ENCODE measurements at regions not wholly inside any gene's neighbourhood (a gene's known extent, or its start where the extent isn't known, plus 50 kb on each side); places are given as distances from the start of the nearest gene placed in this dataset.

GRCh38 chr2:78576409-78576808, 449.1 kb upstream of the REG3G start:
- no peak for ATAC-seq (ENCODE audit: insufficient number of reproducible peaks, low FRiP score, low read depth)
- Histone ChIP-seq H3K27ac (no peak overlapping the region), H3K36me3 (no peaks in the 10 kb centered on the region), H3K27me3 (replicated peaks; ENCODE audit: insufficient read depth) (no peaks in the 10 kb centered on the region), H3K4me1 (ENCODE audit: control insufficient read depth in 1 of 2, low read depth in 2 of 2) (no peaks in the 10 kb centered on the region), H3K9me3 (no peaks in the 10 kb centered on the region), H3K4me3 (no peak overlapping the region)
- no peak for DNase-seq (ENCODE audit: low spot score)
- TF ChIP-seq CTCF (IDR thresholded peaks at IDR 0.05): no peak

GRCh38 chr2:78585871-78586270, 439.6 kb upstream of the REG3G start:
- no peaks in the 10 kb centered on the region for H3K4me1 ChIP-seq (ENCODE audit: control insufficient read depth in 1 of 2, low read depth in 2 of 2)
- no peak for TF ChIP-seq CTCF (IDR thresholded peaks at IDR 0.05)

GRCh38 chr2:78586316-78586715, 439.2 kb upstream of the REG3G start:
- no peak for DNase-seq (ENCODE audit: low spot score)

More at GRCh38 chr2:78585871-78586270, 439.6 kb upstream of the REG3G start:
- DNase-seq (ENCODE audit: low spot score) (no peak), ATAC-seq (ENCODE audit: insufficient number of reproducible peaks, low FRiP score, low read depth) (no peak)
- no peaks in the 10 kb centered on the region for H3K36me3 ChIP-seq
- no peaks in the 10 kb centered on the region for H3K9me3 ChIP-seq
- no peak overlapping the region for H3K4me3 ChIP-seq
- H3K27ac ChIP-seq: no peak overlapping the region
- H3K27me3 ChIP-seq (replicated peaks; ENCODE audit: insufficient read depth): no peaks in the 10 kb centered on the region

GRCh38 chr2:78589871-78590270, 435.6 kb upstream of the REG3G start:
- Histone ChIP-seq H3K4me3 (no peak overlapping the region), H3K27me3 (replicated peaks; ENCODE audit: insufficient read depth) (no peaks in the 10 kb centered on the region), H3K36me3 (no peaks in the 10 kb centered on the region)

More at GRCh38 chr2:78586316-78586715, 439.2 kb upstream of the REG3G start:
- Histone ChIP-seq H3K27ac (no peak overlapping the region), H3K9me3 (no peaks in the 10 kb centered on the region), H3K27me3 (replicated peaks; ENCODE audit: insufficient read depth) (no peaks in the 10 kb centered on the region), H3K4me1 (ENCODE audit: control insufficient read depth in 1 of 2, low read depth in 2 of 2) (no peaks in the 10 kb centered on the region), H3K4me3 (no peak overlapping the region), H3K36me3 (no peaks in the 10 kb centered on the region)
- no peak for TF ChIP-seq CTCF (IDR thresholded peaks at IDR 0.05)
- ATAC-seq (ENCODE audit: insufficient number of reproducible peaks, low FRiP score, low read depth): no peak

GRCh38 chr2:78592491-78592890, 433.0 kb upstream of the REG3G start:
- no peaks in the 10 kb centered on the region for H3K36me3 ChIP-seq
- H3K4me1 ChIP-seq (ENCODE audit: control insufficient read depth in 1 of 2, low read depth in 2 of 2): no peaks in the 10 kb centered on the region
- TF ChIP-seq CTCF (IDR thresholded peaks at IDR 0.05): no peak

More at GRCh38 chr2:78589871-78590270, 435.6 kb upstream of the REG3G start:
- no peak for DNase-seq (ENCODE audit: low spot score)
- H3K27ac ChIP-seq: no peak overlapping the region
- no peak for ATAC-seq (ENCODE audit: insufficient number of reproducible peaks, low FRiP score, low read depth)
- H3K4me1 ChIP-seq (ENCODE audit: control insufficient read depth in 1 of 2, low read depth in 2 of 2): no peaks in the 10 kb centered on the region
- TF ChIP-seq CTCF (IDR thresholded peaks at IDR 0.05): no peak
- no peaks in the 10 kb centered on the region for H3K9me3 ChIP-seq

More at GRCh38 chr2:78592491-78592890, 433.0 kb upstream of the REG3G start:
- no peak overlapping the region for H3K4me3 ChIP-seq
- H3K27me3 ChIP-seq (replicated peaks; ENCODE audit: insufficient read depth): no peaks in the 10 kb centered on the region
- DNase-seq (ENCODE audit: low spot score): no peak
- no peaks in the 10 kb centered on the region for H3K9me3 ChIP-seq
- no peak overlapping the region for H3K27ac ChIP-seq
- ATAC-seq (ENCODE audit: insufficient number of reproducible peaks, low FRiP score, low read depth): no peak
